NT2/D1 (cell line): ENCODE measurements at regions not wholly inside any gene's neighbourhood (a gene's known extent, or its start where the extent isn't known, plus 50 kb on each side); places are given as distances from the start of the nearest gene placed in this dataset.

Experiments used
- DNase-seq: peaks from one replicate; pipeline ENCODE4 v3.0.0-alpha.2; 2011; ENCODE audit warnings: low read depth, low spot score
- H3K27me3 ChIP-seq: 2 replicates; pipeline ENCODE4 v1.6.0; 2011; ENCODE audit warnings: mild to moderate bottlenecking; ENCODE audit not compliant: insufficient read length, insufficient read depth
- H3K36me3 ChIP-seq: 2 replicates; pipeline ENCODE4 v1.6.1; 2011; ENCODE audit warnings: mild to moderate bottlenecking, low read length, mixed read lengths; ENCODE audit not compliant: insufficient read depth, insufficient read length
- H3K4me1 ChIP-seq: 2 replicates; pipeline ENCODE4 v1.5.1; 2011; ENCODE audit not compliant: insufficient read depth, insufficient read length
- H3K4me3 ChIP-seq: 2 replicates; pipeline ENCODE4 v1.5.1; 2011; ENCODE audit warnings: low read depth; ENCODE audit not compliant: insufficient read length
- H3K9ac ChIP-seq: 2 replicates; pipeline ENCODE4 v1.6.0; 2011; ENCODE audit warnings: low read depth; ENCODE audit not compliant: insufficient read length
- H3K9me3 ChIP-seq: 2 replicates; pipeline ENCODE4 v1.5.1; 2011; ENCODE audit warnings: mild to moderate bottlenecking, low read length; ENCODE audit not compliant: insufficient read depth
- SUZ12 ChIP-seq: IDR thresholded peaks from 2 replicates; pipeline ENCODE4 v1.6.1; 2011; ENCODE audit not compliant: insufficient read length, insufficient read depth; ENCODE audit errors: extremely low read depth
- YY1 ChIP-seq: IDR thresholded peaks from 2 replicates; pipeline ENCODE4 v1.6.1; 2011; ENCODE audit not compliant: insufficient read length, insufficient read depth
- ZNF274 ChIP-seq: IDR thresholded peaks from 2 replicates; pipeline ENCODE4 v1.6.1; 2011; ENCODE audit warnings: mild to moderate bottlenecking, low read depth, low read length

DNA sequence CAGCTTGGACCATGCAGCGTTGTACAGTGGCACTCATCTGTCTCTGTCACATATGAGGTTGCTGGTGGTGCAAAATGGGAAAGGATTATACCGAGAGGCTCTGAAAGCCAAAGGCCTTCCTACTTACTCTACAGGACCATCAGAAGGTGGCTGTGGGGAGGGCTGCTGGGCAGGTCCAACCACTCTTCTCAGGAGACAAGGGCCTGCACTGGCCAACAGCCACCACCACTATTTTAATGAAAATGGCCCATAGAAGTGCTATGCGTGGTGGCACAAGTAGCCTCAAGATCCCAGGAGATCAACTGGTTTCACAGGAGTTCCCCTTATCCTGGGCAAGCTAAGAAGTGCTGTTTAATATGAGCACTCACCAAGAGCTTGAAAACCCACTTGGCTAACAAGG is 52.3 kb downstream of the MRPL57 start:
- H3K27me3 ChIP-seq, result no peaks in the 10 kb centered on the region
- no peak for DNase-seq
- H3K9me3 ChIP-seq, result no peaks in the 10 kb centered on the region
- no peak overlapping the region for H3K4me3 ChIP-seq
- H3K36me3 ChIP-seq, result no peaks in the 10 kb centered on the region
- H3K4me1 ChIP-seq, result no peaks in the 10 kb centered on the region
- TF ChIP-seq ZNF274 (no peak), SUZ12 (no peak), YY1 (no peak)
- H3K9ac ChIP-seq, result no peak overlapping the region

DNA sequence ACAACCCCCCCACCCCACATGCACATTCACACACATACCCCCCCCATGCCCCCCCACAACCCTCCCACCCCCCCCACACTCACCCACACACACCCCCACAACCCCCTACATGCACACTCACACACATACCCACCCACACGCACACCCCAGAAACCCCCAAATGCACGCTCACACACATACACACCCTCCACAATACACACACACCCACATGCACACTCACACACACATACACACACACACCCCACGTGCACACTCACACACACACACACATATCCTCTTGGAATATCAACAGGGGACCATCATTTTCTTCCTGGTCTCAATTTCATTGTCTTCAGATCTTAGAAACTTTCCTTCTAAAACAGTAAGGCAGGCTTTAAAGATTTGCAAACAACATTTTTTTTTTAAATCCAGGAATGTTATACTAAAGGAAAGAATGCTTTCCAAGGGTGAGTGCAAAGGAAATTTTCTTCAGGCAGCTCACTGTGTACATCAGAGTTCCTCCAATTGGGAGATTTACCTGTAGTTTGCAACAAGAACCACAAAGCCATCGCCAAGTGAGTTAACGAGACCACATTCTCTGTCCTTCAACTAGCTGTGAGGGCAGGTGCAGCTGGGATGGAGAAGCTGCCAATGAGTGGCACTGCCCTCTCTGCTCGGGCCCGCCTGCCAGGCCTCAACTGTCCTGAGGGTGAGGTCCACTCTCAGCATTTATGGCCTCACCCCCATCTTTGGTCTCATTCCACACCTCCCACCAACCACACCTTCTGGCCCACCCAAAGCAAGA is 53.0 kb downstream of the MRPL57 start:
- Histone ChIP-seq H3K4me3 (no peak overlapping the region), H3K4me1 (no peaks in the 10 kb centered on the region), H3K9ac (no peak overlapping the region), H3K9me3 (no peaks in the 10 kb centered on the region), H3K36me3 (no peaks in the 10 kb centered on the region), H3K27me3 (no peaks in the 10 kb centered on the region)
- no peak for DNase-seq
- no peak for TF ChIP-seq YY1
- TF ChIP-seq SUZ12, result no peak
- no peak for TF ChIP-seq ZNF274

DNA sequence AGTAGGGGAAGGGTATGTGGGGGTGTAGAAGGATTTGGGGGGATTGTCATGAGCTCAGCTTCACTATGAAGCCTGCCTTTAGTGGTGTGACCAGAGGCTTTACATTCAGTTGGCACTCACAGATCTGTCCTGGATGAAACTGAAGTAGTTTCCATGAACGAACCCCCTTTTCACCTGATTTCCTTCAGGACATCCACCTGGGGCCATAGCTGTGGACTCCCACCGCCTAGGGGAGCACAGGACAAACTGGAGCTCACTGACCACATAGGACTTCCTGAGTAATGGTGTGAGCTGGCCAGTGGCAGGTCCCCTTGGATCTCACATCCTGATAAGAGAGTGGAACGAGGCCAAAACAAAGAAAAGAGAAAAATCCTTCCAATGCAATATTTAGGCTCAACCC is 54.1 kb downstream of the MRPL57 start:
- no peaks in the 10 kb centered on the region for H3K27me3 ChIP-seq
- no peaks in the 10 kb centered on the region for H3K4me1 ChIP-seq
- no peak for DNase-seq
- TF ChIP-seq ZNF274 (no peak), YY1 (no peak), SUZ12 (no peak)
- H3K36me3 ChIP-seq, result no peaks in the 10 kb centered on the region
- no peaks in the 10 kb centered on the region for H3K9me3 ChIP-seq
- no peak overlapping the region for H3K9ac ChIP-seq
- no peak overlapping the region for H3K4me3 ChIP-seq

DNA sequence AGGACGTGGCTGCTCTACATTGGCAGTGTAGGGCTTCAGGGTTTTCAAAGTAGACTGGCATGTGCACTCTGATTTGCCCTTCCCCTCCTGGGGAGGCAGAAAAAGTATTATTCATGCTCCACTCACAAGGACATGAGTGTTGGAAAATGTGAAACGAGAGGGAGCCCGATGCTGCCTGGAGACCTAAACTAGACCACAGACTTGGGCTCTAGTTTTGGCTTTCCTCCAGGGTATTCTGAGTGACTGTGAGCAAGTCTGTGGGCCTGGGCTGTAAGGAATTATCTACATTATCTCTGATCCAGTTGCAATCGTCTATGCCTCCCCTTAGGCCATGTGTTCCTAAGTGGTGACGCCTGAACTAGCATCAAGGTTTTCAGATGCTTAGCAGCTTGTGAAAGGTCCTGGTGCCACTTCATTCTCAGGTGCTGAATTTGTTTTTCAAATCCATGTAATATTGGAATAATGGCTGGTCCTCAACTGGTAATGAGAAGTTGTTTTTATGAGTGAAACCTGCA is 55.0 kb downstream of the MRPL57 start:
- Histone ChIP-seq H3K4me1 (no peaks in the 10 kb centered on the region), H3K9ac (no peak overlapping the region), H3K9me3 (no peaks in the 10 kb centered on the region), H3K36me3 (no peaks in the 10 kb centered on the region), H3K4me3 (no peak overlapping the region), H3K27me3 (no peaks in the 10 kb centered on the region)
- TF ChIP-seq ZNF274 (no peak), YY1 (no peak), SUZ12 (no peak)
- no peak for DNase-seq

DNA sequence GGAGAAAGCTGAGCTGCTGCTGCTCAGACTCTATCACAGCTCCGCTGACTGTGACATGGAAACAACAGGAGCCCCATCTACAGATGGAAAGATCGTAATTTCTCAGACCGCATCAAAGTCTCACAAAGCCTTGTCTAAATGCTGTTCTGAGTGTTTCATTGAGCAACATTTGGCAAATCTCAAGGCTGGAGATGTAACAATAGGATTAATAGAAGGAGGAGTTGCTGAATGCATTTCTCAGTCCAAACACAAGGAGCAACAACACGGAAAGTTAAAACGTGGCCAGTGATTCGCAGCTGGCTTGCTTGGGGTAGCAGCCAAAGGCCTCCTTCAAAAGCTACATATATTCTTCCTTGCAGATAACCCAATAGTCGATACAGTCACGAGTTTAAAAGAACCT is 55.7 kb downstream of the MRPL57 start:
- Histone ChIP-seq H3K9ac (no peak overlapping the region), H3K4me1 (no peaks in the 10 kb centered on the region), H3K36me3 (no peaks in the 10 kb centered on the region), H3K4me3 (no peak overlapping the region), H3K27me3 (no peaks in the 10 kb centered on the region), H3K9me3 (no peaks in the 10 kb centered on the region)
- TF ChIP-seq SUZ12, result no peak
- TF ChIP-seq YY1, result no peak
- TF ChIP-seq ZNF274, result no peak
- DNase-seq, result no peak

DNA sequence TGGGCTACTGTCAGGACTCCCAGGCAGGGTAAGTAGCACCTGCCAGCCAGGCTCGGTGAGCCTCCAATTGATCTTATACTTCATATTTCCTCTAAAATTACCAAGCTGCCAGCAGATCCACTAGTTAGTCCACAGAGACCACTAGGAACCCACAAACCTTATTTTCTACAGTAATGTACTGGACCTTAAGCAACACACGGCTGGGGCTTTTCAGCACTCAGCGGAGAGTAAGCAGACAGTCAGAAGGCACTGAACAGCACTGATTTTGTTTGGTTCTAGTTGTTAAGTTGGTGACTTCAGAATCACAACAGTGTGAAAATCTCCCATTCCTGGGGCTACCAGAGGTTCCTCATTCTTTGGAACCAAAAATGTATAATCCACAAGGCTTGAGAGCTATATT is 56.1 kb downstream of the MRPL57 start:
- DNase-seq, result no peak
- Histone ChIP-seq H3K4me3 (no peak overlapping the region), H3K27me3 (no peaks in the 10 kb centered on the region), H3K9ac (no peak overlapping the region), H3K4me1 (no peaks in the 10 kb centered on the region), H3K9me3 (peaks cover 3% of the 10 kb centered on the region; the same call in 1 of the 2 replicates), H3K36me3 (no peaks in the 10 kb centered on the region)
- TF ChIP-seq SUZ12, result no peak
- no peak for TF ChIP-seq ZNF274
- TF ChIP-seq YY1, result no peak

DNA sequence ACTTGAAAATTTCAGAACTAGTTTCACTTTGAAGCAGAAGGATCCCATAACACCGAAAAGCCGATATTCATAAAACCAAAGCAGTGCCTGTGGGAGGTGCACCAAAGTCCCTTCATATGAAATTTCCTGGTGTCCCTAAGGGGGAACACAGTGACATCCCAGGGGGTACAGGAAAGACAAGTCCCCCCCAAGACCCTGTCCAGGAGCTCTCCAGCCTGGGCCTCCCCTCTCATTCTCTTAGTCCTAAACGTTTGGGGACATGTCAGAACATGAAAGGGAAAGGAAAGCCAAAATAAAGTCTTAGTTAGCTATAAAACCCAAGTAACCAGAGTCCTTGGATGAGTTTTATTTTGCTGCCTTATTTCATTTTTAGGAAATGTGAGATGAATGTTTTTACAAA is 56.6 kb downstream of the MRPL57 start:
- TF ChIP-seq SUZ12 (no peak), YY1 (no peak), ZNF274 (no peak)
- no peak overlapping the region for H3K9ac ChIP-seq
- peaks cover 6% of the 10 kb centered on the region; the same call in 1 of the 2 replicates for H3K9me3 ChIP-seq
- no peak overlapping the region for H3K4me3 ChIP-seq
- H3K4me1 ChIP-seq, result no peaks in the 10 kb centered on the region
- H3K27me3 ChIP-seq, result no peaks in the 10 kb centered on the region
- H3K36me3 ChIP-seq, result no peaks in the 10 kb centered on the region
- no peak for DNase-seq
